ENCODE measurements at regions not wholly inside any gene's neighbourhood (a gene's known extent, or its start where the extent isn't known, plus 50 kb on each side); places are given as distances from the start of the nearest gene placed in this dataset.

- TF ChIP-seq CTCF (optimal IDR thresholded peaks at IDR 0.05 in 1 of 3, IDR thresholded peaks at IDR 0.05 in 1 of 3, conservative IDR thresholded peaks at IDR 0.05 in 1 of 3; ENCODE audit: extremely low read depth in 1 of 3, insufficient read depth in 2 of 3, low read length in 3 of 3) (no peak), EZH2 (IDR thresholded peaks at IDR 0.05; ENCODE audit: low read length) (no peak)
Observed at GRCh38 chr3:28134198-28134597, 107.2 kb upstream of the CMC1 start.

Measured in keratinocyte (primary cell).